Neural crest cell (in vitro differentiated cells): ENCODE measurements at regions not wholly inside any gene's neighbourhood (a gene's known extent, or its start where the extent isn't known, plus 50 kb on each side); places are given as distances from the start of the nearest gene placed in this dataset.

Experiments used
- DNase-seq: peaks from one replicate; pipeline ENCODE4 v3.0.0; 2021; ENCODE audit warnings: low read depth, mixed read lengths, low spot score
- H3K27ac Mint-ChIP-seq: one replicate; pipeline ENCODE4 v1.8.0; 2021; ENCODE audit warnings: mild to moderate bottlenecking, mixed read lengths; ENCODE audit not compliant: unreplicated experiment
- H3K27me3 Mint-ChIP-seq: 2 replicates; pipeline ENCODE4 v1.8.0; 2021; ENCODE audit warnings: low read depth, mild to moderate bottlenecking, mixed read lengths
- H3K36me3 Mint-ChIP-seq: 2 replicates; pipeline ENCODE4 v1.8.0; 2021; ENCODE audit warnings: low read depth, mild to moderate bottlenecking, mixed read lengths
- H3K4me1 Mint-ChIP-seq: 2 replicates; pipeline ENCODE4 v1.8.0; 2021; ENCODE audit warnings: mixed read lengths
- H3K4me3 Mint-ChIP-seq: one replicate; pipeline ENCODE4 v1.8.0; 2021; ENCODE audit warnings: mild to moderate bottlenecking, mixed read lengths
- H3K9me3 Mint-ChIP-seq: 2 replicates; pipeline ENCODE4 v1.8.0; 2021; ENCODE audit warnings: mixed read lengths
- CTCF ChIP-seq: fragments of 200-600 bp; sonication (generic); conservative IDR thresholded peaks from 2 replicates; pipeline ENCODE4 v1.5.0; 2021; ENCODE audit warnings: antibody characterized with exemption, mild to moderate bottlenecking

- no peaks in the 10 kb centered on the region for H3K9me3 Mint-ChIP-seq
- no peaks in the 10 kb centered on the region for H3K27me3 Mint-ChIP-seq
Observed at GRCh38 chr13:85710545-85710944, 88.7 kb downstream of the SLITRK6 start.

GRCh38 chr13:85709721-85710120 is 89.5 kb downstream of the SLITRK6 start:
- H3K27ac Mint-ChIP-seq, result no peak overlapping the region
- no peaks in the 10 kb centered on the region for H3K27me3 Mint-ChIP-seq
- no peak overlapping the region for H3K4me3 Mint-ChIP-seq
- no peaks in the 10 kb centered on the region for H3K4me1 Mint-ChIP-seq
- H3K36me3 Mint-ChIP-seq, result no peaks in the 10 kb centered on the region
- no peaks in the 10 kb centered on the region for H3K9me3 Mint-ChIP-seq
- TF ChIP-seq CTCF, result no peak
- no peak for DNase-seq

More at GRCh38 chr13:85710545-85710944, 88.7 kb downstream of the SLITRK6 start:
- Mint-ChIP-seq H3K36me3 (no peaks in the 10 kb centered on the region), H3K4me3 (no peak overlapping the region), H3K27ac (no peak overlapping the region), H3K4me1 (no peaks in the 10 kb centered on the region)
- no peak for TF ChIP-seq CTCF
- no peak for DNase-seq

DNA sequence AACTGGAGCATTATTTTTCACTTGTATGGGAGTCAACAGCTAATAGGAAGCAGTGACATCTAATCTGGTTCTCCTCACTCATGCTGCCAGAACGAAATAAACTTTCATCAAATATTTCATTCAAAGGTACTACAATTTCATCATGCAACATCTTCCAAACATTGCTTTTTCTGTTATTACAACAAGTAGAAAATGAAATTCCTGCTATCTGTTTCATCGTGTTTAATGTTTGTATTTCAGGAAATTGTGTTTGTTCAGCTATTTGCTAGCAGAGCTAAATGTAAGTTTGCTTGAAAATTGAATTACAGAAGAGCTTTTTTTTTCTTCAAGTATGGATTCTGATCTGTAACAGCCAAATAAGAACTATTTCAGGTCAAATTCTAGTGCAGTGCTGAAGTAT is 90.1 kb downstream of the SLITRK6 start:
- no peaks in the 10 kb centered on the region for H3K9me3 Mint-ChIP-seq
- no peaks in the 10 kb centered on the region for H3K27me3 Mint-ChIP-seq
- H3K27ac Mint-ChIP-seq, result no peak overlapping the region
- H3K36me3 Mint-ChIP-seq, result no peaks in the 10 kb centered on the region
- no peak for TF ChIP-seq CTCF
- H3K4me3 Mint-ChIP-seq, result no peak overlapping the region
- no peak for DNase-seq
- H3K4me1 Mint-ChIP-seq, result no peaks in the 10 kb centered on the region

DNA sequence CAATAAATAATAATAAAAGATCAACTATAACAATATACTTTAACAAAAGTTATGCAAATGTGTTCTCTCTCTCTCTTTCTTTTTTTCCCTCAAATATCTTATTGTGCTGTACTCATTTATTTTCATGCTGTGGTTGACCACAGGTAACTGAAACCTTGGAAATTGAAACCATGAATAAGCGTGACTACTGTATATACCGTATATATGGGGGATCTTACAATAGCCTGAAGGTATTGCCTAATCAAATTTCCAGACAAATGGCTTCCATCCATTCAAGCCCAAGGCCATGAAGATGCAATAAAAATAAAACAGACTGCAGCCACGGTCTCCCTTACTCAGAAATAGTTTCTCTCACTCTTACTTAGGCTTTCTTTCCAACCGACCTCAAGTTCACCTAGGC is 98.3 kb downstream of the SLITRK6 start:
- no peaks in the 10 kb centered on the region for H3K27me3 Mint-ChIP-seq
- no peaks in the 10 kb centered on the region for H3K4me1 Mint-ChIP-seq
- H3K9me3 Mint-ChIP-seq, result peaks cover 2% of the 10 kb centered on the region
- TF ChIP-seq CTCF, result no peak
- peaks cover 2% of the 10 kb centered on the region for H3K36me3 Mint-ChIP-seq
- no peak overlapping the region for H3K27ac Mint-ChIP-seq
- no peak for DNase-seq
- no peak overlapping the region for H3K4me3 Mint-ChIP-seq

DNA sequence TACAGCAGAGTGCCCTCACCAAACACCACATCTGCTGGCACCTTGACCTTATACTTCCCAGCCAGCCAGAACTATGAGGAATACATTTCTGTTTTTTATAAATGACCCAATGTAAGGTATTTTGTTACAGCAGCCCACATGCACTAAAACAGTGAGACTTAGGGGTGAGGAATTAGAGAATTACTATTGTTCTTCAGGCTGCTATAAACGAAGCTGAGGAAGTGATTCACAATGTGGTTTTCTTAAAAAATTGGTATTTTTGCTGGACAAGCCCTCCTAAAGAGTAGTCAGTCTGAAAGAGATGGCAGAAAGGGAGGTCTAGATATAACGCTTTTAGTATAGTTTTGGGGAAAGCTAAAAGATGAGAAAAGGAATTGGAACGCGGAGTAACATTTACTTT is 101.0 kb downstream of the SLITRK6 start:
- TF ChIP-seq CTCF, result no peak
- Mint-ChIP-seq H3K36me3 (peaks cover 2% of the 10 kb centered on the region), H3K9me3 (peaks cover 2% of the 10 kb centered on the region), H3K27me3 (no peaks in the 10 kb centered on the region), H3K4me1 (no peaks in the 10 kb centered on the region), H3K27ac (no peak overlapping the region), H3K4me3 (no peak overlapping the region)
- no peak for DNase-seq

GRCh38 chr13:85694992-85695391 is 104.2 kb downstream of the SLITRK6 start:
- TF ChIP-seq CTCF, result no peak

More at GRCh38 chr13:85694992-85695391, 104.2 kb downstream of the SLITRK6 start:
- H3K36me3 Mint-ChIP-seq, result no peaks in the 10 kb centered on the region
- DNase-seq, result no peak
- no peaks in the 10 kb centered on the region for H3K4me1 Mint-ChIP-seq
- no peaks in the 10 kb centered on the region for H3K27me3 Mint-ChIP-seq
- peaks cover 2% of the 10 kb centered on the region for H3K9me3 Mint-ChIP-seq
- no peak overlapping the region for H3K27ac Mint-ChIP-seq
- no peak overlapping the region for H3K4me3 Mint-ChIP-seq
